GM19468 (cell line): ENCODE measurements at regions not wholly inside any gene's neighbourhood (a gene's known extent, or its start where the extent isn't known, plus 50 kb on each side); places are given as distances from the start of the nearest gene placed in this dataset.
A peak's percentile ranks its signal among the peaks of the same experiment; 100 is the strongest.
"Not testable (repeated sequence)": the region's sequence is repeated elsewhere in the genome, so short reads cannot be mapped to it uniquely, and the experiment has no call there.

Experiments
- ATAC-seq: cut with Tn5 transposase; IDR thresholded peaks from one replicate; pipeline ENCODE4 v1.9.1; 2021; ENCODE audit warnings: mild to moderate bottlenecking, moderate library complexity, moderate number of reproducible peaks; ENCODE audit not compliant: unreplicated experiment; ENCODE audit errors: extremely low read depth

GRCh38 chr10:46739919-46740318, 161.0 kb downstream of the SYT15 start:
- ATAC-seq: not testable (repeated sequence)

DNA sequence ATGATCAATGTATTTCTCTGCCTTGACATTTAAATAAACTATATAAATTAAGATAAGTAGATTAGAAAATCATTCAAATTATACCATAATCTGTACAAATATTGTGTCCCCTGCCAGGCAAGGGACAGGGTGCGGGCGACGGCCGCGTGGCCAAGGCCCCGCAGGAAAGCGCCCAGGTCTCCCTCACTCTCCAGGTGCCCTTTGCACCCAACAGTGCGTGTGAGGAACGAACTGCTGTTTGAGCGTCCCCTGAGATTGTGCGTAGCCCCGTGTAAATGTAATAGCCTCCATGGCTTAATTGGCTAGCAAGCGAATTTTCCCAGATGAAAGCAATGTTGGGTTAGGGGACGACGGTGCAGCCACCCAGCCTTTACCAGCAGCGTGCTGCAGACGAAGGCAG, 161.4 kb downstream of the SYT15 start:
- not testable (repeated sequence) for ATAC-seq

DNA sequence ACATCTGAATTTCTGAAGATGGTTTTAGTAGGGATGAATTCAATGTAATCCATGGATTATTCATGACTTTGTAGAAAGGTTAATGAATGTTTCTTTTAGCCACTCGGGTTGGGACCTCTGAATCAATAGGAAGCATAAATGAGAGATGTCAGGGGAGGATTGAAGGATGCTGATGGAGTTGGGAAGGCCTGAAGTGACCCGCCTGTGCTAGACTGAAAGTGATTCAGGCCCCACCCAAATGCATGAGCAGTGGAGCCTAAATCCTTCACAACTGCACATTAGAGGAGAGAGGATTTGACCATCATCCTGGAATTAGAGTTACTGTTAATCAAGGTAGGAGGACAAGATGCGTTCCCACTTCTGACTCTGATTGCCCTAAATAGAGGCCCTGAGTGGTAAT, 162.2 kb upstream of the PTPN20 start:
- ATAC-seq: peak; percentile 8

DNA sequence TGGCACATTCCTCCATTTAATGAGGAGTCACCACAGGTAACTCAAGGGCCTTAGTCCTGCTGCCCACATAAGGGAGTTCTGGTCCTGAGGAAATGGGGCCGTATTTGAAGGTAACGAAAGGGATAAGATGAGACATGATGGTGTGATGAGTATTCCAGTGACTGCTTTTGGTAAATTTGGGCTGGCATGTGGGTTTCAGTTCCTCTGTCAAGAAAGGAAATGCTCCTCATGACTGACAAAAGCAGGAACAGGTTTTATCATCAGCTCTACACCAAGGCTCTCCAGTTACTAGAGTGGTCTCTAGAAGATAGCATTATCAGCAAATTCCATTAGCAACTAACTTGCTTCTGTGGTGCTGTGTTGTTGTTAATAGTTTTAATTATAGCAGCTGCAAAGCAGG, 161.8 kb upstream of the PTPN20 start:
- peak; percentile 53 for ATAC-seq

- ATAC-seq: not testable (repeated sequence)
Observed at GRCh38 chr10:46753763-46754162, 157.5 kb upstream of the PTPN20 start.

GRCh38 chr10:46761471-46761870, 149.8 kb upstream of the PTPN20 start:
- peak; percentile 85 for ATAC-seq

DNA sequence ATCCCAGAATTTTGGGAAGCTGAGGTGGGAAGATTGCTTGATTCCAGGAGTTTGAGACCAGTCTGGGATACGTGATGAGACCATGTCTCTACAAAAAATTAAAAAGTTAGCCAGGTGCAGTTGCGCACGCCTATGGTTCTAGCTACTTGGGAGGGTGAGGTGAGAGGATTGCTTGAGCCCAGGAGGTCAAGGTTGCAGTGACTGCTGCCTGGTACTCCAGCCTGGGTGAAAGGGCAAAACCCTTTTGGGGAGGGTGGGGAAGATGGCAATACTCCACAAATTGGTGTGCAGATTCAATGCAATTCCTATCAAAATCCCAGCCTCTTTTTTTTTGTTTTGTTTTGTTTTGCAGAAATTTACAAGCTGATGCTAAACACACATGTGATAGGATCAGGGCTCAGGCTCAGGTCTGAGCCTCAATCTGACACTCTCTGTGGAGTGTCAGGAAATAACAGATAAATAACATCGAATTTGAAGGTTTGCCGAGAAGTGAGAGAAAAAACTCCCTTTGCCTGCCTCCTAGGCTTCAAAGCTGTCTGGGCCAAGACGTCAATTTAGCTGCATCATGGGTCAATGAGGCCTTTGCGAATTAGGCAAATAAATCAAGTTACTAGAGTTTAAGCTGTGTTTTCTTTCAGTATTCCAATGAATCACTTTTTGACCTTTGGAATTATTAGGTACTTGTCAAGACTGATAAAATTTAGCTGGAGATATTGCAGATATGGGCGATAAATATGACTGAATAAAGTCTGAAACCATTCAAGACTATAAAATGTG, 142.5 kb upstream of the PTPN20 start:
- not testable (repeated sequence) for ATAC-seq

DNA sequence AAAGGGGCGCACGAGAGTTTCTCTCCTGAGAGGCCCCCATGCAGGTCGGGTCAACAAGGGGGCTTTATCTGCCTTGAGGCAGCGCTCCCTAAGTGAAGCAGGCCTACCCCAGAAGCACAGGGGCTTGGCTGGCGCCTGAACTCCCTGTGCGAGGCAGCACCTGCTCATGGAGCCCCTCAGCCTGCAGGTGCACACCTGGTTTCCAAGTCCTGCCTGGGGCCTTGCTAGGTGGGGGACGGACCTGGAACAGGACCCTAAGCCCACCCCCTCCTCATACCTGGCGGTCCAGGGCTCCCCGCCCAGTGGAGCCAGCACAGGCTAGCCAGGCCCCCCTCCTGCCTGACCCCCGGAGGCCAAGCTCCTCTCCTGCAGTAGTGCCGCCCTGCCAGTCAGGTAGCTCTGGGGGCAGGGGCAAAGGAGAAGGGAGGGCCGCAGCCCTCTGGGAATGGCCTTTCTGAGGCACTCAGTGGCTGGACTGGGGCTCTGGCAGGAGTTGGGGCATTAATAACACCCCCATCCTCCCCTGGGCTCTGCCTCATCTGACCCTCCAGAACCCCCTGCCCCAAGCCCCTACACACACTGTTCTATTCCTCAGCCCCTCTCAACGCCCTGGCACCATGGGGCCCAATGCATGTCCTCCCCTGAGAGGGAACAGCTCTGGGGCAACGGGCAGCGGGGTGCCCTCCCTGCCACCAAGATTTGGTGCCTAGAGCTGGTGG, 137.9 kb upstream of the PTPN20 start:
- not testable (repeated sequence) for ATAC-seq

- not testable (repeated sequence) for ATAC-seq
Observed at GRCh38 chr10:46773897-46774236, 137.4 kb upstream of the PTPN20 start.

GRCh38 chr10:46774366-46774765, 136.9 kb upstream of the PTPN20 start:
- not testable (repeated sequence) for ATAC-seq

DNA sequence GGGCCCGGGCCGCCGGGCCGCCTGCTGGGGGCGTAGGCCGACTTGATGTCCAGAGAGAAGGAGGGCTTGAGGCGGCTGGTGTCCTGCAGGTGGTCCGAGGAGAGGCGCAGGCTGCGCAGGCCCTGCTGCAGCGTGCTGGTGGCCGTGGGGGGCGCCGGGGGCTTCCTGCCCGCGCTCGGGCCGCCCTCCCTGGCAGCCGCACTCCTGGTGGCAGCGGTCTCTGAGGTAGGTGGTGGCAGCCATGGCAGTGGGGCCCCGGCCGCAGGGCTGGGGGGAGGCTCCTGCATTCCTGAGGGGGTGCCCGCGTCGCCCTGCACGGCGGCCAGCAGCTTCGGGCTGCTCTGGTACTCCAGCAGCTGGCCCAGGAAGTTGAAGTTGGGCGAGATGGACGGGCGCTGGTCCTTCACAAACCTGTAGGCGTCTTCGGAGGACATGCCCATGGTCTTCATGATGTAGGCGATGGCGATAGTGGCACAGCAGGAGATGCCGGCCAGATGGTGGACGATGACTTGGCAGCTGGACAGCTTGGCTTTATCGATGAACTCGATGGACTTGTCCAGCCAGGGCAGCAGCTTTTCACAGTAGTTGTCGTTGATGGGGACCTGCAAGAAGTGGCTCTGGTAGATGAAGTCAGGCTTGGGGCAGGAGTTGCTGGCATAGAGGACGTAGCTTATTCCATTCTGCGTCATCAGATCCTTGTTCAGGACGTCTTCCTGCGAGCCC, 136.1 kb upstream of the PTPN20 start:
- ATAC-seq: not testable (repeated sequence)

DNA sequence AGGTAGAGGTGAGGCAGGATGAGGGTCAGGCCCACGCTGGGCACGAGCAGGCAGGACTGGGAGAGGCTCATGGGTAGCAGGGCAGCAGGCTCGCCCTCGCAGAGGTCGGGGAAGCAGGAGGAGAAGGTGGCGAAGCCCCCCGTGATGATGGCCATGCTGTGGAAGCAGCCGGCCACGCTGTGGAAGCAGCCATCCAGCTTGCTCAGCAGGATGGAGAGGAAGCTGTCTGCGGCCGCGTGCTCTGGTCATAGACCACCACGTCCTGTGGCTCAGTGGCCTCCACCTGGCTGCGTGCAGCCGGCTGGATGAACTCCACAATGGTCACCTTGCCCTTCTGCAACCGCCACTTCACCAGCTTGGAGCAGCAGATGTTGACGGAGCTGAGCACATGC, 135.6 kb upstream of the PTPN20 start:
- ATAC-seq: not testable (repeated sequence)

GRCh38 chr10:46779571-46779970, 131.7 kb upstream of the PTPN20 start:
- ATAC-seq: not testable (repeated sequence)

- ATAC-seq: not testable (repeated sequence)
Observed at GRCh38 chr10:46780164-46780563, 131.1 kb upstream of the PTPN20 start.

DNA sequence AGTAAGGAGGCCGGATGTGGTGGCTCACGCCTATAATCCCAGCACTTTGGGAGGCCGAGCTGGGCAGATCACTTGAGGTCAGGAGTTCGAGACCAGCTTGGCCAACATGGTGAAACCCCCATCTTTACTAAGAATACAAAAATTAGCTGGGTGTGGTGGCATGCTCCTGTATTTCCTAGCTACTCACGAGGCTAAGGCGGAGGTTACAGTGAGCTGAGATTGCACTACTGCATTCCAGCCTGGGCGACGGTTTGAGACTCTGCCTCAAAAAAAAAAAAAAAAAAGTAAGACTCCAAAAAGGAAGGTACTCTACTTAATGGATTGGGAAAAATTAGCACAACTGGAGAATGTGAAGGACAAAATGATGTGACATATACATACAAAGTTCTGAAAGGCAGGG, 130.2 kb upstream of the PTPN20 start:
- ATAC-seq: not testable (repeated sequence)

- ATAC-seq: peak; percentile 50
Observed at GRCh38 chr10:46782001-46782874, 129.0 kb upstream of the PTPN20 start.

DNA sequence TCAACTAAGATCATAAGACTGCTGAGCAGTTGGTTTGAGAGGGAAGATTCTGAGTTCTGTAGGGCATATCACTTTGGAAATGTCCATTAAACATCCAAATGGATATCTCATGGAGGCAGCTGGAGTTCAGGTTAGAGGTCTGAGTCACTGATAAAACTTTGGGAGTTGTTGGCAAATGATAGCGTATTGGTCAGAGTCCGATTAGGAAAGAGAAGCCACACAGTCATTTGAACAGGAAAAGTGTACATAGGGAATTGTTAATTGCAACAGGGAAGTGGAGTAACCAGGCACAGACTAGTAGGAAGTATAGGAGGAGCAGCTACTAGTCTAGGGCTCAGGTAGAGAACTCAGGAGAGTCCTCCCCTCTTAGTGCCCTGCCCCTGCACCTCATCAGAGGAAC, 126.6 kb upstream of the PTPN20 start:
- ATAC-seq: not testable (repeated sequence)

GRCh38 chr10:46786125-46786517, 125.1 kb upstream of the PTPN20 start:
- ATAC-seq: not testable (repeated sequence)

- ATAC-seq: peak; percentile 29
Observed at GRCh38 chr10:46786518-46787320, 124.5 kb upstream of the PTPN20 start.
